CD4-positive, alpha-beta T cell treated with Interleukin-15 for 4 hours (primary cell): ENCODE measurements at regions not wholly inside any gene's neighbourhood (a gene's known extent, or its start where the extent isn't known, plus 50 kb on each side); places are given as distances from the start of the nearest gene placed in this dataset.

ENCODE experiments used
- DNase-seq: peaks from one replicate; pipeline ENCODE4 v3.0.0-alpha.2; 2020; ENCODE audit warnings: low spot score

DNA sequence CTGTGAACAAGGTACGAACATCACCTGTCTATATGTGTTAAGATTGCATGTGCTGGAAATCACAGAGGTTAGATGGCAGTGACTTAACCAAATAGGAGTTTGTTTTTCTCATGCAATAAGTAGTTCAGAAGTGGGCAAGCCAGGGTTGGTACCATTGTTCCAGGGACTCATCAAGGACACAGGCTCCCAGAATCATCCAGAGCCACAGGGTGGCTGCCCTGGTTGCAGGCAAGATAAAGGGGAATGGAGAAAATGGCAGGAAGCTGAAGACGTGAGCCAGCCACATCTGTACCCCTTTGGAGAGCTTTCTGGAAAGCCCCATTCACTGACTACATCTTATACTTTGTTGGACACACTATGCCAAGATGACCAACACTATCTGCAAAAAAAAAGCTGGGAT is 126.0 kb upstream of the IL12B start:
- DNase-seq, result no peak

GRCh38 chr5:159456722-159457465 is 126.6 kb upstream of the IL12B start:
- peak; percentile 32 for DNase-seq

DNA sequence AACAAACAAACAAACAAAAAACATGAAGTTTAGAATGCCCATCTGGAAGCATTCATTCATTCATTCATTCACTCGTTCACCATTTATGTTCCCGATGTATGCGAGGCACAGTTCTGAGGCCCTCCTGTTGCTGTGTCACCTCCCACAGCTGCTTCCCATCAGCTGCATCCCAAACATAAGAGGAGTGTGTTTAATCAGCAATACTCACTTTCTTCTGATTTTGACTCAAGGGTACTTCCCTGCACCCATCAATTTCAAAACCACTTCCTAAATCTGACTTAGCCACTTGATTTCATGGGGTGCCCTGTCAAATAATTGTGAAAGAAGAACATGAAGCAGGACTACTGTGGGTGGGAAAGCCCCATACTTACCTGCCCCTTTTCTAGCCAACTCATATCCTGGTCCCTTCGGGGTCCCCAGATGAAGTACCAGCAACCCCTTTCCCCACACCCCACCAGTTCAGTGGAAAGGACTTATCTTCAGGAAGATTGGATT is 128.0 kb upstream of the IL12B start:
- DNase-seq, result no peak

- no peak for DNase-seq
Observed at GRCh38 chr5:159459132-159459627, 128.9 kb upstream of the IL12B start.

- no peak for DNase-seq
Observed at GRCh38 chr5:159459951-159460538, 129.8 kb upstream of the IL12B start.

GRCh38 chr5:159463590-159464321 is 133.5 kb upstream of the IL12B start:
- DNase-seq, result no peak

- DNase-seq, result no peak
Observed at GRCh38 chr5:159465604-159466003, 135.3 kb upstream of the IL12B start.

DNA sequence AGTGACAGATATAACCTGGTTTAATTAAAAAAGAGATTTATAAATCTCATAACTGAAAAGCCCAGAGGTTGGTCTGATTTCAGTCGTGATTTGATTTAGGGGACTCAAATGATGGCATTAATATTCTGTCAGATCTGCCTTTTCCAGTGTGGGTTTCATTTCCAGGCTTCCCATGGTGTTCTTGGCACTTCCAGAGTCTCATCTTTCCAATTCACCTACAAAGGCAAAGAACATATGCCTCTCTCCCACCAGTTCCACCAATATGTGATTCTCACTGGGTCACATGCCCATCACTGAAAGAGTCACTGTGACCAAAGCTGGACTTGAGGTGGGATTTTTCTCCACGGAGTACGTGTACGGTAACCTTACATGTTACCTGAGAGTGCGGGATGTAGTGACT is 137.4 kb upstream of the IL12B start:
- no peak for DNase-seq

DNA sequence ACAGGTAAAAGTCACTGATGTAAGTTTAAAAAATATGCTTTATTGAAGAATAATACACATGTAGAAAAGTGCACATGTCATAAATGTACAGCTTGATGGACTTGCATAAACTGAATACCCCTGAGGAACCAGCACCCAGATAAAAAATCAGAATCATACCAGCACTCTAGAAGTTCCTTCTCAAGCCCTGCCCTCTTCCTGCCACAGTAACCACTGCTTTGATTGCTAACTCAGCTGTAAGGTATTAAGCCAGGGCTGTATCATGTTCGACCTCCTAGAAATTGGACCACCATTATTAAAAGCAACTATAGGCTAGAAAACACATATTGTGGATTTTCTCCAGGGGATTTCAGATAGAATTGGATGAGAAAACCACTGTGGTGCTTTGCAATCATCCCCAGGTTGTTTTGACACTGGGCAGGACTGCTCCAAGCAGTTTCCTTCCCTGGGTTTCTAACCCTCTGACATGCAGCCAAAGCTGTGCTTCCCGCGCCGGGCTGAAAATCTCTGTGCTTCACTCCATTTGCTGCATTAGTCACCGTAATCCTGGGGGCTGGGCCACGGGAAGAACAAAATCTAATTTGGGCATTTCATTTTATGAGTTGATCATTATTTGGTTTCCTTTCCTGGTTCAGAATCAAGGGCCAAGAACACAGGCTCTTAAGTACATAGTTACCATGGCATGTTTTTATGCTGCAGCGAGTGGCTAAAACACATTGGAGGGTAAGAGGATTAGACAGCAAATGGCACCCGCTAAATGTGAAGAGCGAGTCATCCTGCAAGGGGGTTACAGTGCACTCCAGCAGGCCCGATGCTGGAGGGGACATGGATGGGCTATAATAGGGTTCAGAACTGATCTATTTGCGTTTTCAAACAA is 139.4 kb upstream of the IL12B start:
- peak; percentile 49 for DNase-seq

GRCh38 chr5:159471904-159472303 is 141.6 kb upstream of the IL12B start:
- no peak for DNase-seq

DNA sequence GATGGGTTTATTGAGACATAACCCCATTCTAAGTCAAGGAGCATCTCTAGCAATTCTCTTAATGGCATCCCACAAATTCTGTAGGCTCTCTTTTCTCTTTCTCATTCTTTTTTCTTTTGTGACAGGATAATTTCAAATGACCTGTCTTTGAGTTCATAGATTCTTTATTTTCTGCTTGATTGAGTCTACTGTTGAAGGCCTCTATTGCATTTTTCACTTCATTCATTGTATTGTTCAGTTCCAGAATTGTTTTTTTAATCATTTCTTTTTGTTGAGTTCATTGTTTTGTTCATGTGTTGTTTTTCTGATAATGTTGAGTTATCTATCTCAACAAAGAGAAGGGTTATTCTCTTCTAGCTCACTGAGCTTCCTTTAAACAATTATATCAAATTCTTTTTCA is 144.7 kb upstream of the IL12B start:
- DNase-seq, result no peak

DNA sequence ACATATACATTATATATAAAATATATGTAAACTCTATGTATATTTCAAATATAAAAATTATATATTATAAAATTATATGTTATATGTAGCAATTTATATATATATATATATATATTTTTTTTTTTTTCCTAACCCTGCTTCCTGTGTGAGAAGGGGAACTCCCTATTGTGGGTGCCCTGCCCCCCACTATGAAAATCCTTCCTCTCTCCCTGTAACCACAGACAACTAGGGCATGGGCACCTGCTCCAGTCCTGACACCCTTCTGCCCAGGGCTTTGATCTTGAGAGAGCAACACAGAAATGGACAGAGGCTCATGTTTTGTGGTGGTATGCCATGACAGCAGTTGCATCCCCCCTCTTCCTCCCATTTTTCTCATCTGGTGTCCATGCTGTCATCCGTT is 148.7 kb upstream of the IL12B start:
- no peak for DNase-seq

DNA sequence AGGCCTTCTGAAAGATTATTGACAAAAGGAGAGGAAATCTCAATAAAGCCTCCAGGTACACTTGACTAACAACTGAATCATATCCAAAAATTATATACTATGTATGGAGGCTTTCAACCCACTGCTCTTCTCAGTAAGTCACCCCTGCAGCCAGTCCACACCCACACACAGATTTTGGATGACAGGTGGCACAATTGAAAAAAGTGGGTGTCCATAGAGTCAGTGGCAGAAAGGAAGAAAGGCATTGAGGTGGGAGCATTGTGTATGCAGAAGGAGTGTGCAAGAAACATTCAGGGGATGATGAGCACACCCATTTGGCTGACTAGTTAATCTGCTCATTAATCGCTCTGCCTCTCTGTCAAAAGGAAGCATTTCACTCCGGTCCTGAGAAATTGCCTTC is 150.6 kb upstream of the IL12B start:
- DNase-seq, result no peak

- DNase-seq, result no peak
Observed at GRCh38 chr5:159481751-159482150, 151.5 kb upstream of the IL12B start.

DNA sequence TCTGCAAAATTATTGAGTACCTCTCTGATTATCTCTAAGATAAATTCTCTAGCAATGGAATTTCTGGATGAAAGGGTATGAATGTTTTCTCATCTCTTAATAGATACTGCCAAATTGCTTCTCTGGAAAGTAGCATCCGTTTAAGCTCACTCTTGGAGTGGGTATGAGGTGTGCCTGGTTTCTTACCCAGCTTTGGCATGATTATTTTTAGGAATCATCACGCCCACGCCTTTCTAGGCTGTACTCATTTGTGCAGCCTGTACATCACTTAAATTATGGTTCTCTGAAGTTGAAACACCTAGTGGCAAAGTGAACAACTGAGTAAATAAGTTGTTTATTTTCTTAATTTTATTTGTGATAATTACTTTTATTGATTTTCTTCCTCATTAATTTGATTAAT is 156.5 kb upstream of the IL12B start:
- no peak for DNase-seq

DNA sequence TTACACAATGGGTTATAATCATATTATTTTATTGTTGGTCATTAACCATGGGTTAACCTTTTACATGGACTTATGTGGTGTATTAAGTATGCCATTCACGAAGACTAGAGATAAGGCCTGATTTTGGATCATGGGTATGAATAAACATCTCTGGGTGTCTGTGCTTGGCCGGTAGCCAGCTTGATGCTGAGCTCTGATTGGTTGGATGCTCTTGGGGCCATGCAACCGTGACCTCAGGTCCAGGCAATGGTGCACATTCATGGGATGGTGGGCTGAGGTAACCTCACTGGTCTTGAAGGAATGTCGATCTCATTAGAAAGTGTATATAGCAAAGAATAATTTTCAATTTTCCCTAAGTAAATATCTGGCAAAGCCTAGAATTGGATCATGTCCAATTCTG is 158.2 kb upstream of the IL12B start:
- DNase-seq, result no peak

DNA sequence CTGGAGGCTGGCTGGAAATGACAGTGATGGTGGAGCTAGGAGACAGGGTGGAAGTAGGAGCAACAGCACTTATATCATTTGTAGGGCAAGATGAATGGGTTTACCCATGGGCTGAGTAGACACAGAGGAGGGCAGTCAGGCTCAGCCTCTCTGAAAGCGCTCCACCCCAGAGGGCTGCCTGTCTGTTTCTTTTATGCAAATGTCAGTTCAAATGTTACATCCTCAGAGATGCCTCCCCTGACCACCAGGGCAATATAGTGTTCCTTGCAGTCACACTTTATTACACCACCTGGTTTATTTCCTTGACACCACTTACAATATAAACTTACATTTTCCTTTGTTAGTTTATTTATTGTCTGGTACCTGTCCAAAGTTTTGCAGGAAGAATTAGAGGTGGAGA is 159.5 kb upstream of the IL12B start:
- no peak for DNase-seq

GRCh38 chr5:159490507-159490906 is 160.2 kb upstream of the IL12B start:
- no peak for DNase-seq

- DNase-seq, result no peak
Observed at GRCh38 chr5:159493696-159494095, 163.4 kb upstream of the IL12B start.

GRCh38 chr5:159496773-159497172 is 166.5 kb upstream of the IL12B start:
- DNase-seq, result no peak

DNA sequence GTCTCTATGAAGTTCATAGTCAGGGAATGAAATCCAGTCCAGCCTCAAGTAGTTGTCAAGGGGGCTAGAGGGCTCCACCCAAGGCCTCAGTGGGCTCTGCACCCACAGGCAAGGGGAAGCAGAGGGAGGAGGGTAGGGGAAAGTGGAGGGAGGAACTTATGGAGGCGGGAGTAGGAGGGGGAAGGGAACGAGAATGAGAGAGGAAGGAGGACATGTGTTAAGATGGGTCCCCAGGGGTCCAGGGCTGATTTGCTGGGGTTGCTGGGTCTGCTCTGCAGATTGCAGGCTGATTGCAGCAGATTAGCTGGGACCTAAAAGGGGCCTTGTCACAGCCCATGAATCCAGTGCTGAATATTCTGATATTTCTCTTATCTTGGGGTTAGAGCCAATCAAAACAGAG is 166.9 kb upstream of the IL12B start:
- DNase-seq, result no peak

DNA sequence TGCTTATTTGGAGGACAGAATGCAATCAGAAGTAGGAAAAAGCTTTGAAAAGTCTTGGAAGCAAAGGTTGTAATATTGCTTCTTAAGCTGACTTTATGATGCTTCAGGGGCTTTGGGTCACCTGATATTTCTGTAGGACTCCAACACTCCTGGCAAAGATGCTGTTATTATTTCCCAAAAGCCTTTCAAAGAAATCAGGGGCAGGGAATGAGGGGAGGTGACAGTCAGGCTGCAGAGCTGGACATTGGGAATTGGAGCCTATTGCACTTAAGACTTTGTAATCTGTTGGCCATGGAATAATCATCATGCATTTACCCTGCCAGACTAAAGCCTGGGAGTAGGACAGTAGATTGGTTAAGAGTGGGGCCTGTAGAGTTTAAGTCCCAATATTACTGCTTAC is 168.3 kb upstream of the IL12B start:
- no peak for DNase-seq
